GM19035 (cell line): ENCODE measurements at regions not wholly inside any gene's neighbourhood (a gene's known extent, or its start where the extent isn't known, plus 50 kb on each side); places are given as distances from the start of the nearest gene placed in this dataset.

ENCODE experiments used
- ATAC-seq: cut with Tn5 transposase; IDR thresholded peaks from one replicate; pipeline ENCODE4 v1.9.1; 2021; ENCODE audit not compliant: unreplicated experiment

DNA sequence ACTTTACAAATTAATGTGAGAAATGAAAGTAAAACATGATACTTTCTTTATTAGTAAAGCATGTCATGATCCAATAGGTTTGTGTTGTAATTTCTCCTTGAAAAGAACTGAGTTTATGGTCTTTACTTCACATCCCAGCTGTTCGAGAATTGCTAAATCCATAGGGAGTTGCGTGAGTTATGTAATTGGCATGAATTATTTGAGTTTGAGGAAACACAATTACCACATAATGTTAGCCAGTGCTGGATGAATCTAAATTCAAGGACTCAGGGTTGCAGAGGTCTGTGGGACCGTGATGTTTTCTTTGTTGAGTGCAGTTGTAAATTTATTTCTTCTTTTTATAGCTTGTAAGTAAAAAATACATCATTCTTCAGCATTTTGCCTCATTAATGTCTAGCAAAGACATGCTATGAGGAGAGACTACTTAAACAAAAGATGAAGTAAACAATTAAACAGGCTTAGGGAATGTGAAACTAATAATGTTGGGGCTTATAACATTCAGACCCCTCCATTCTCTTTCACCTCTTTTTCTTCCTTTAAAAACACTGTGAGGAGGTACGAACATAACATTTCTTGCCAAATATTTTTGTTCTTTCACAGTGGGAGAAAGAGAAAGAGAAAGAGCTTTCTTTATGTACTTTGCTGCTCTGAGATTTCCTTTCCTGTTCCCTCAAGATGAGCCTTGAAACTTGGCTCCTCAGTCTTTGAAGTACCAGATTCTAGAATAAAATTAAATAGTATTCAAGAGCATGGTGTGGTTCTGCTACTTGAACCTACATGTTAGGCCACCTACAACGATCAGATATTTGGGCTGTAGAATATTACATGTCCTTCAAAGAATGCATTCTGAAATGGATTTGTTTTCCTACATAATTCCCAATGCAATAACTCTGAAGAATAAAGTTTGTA is 159.6 kb upstream of the ANK2 start:
- ATAC-seq: peak; percentile 48

DNA sequence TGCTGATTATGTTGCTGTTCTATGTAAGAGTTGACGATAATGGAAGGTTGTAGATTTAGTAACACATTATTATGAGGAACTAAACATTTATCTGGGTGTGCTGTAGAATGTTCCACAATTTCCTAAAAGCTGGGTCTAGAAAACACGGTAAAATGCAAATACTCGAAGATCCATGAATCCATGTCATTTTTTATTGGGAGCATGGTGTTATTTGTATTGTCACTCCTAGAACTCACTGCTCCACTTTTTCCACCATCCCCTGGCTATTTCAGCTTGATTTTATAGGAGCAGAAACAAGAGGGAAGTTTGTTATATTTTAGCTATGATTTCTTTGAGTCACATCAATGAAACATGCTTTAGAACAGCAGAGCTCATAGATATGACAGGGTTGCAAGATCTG is 155.0 kb upstream of the ANK2 start:
- no peak for ATAC-seq

DNA sequence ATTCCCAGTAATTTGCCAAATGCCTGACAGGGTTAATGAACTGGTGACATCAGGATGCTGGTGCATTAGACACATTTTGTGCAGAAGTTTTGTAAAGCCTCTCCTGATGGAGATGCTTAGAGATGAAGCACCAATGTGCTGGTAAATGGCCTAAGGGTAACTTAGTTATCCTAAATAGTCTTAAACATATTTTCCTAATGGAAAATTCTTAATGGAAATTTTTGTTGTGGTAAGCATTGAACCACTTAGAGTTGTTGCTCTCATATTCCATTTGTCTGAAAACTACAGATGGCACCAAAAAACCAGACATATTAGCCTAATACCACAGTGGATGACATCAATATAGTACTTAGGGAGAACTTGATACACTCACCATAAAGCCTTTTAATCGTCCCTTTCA is 154.5 kb upstream of the ANK2 start:
- ATAC-seq: no peak

DNA sequence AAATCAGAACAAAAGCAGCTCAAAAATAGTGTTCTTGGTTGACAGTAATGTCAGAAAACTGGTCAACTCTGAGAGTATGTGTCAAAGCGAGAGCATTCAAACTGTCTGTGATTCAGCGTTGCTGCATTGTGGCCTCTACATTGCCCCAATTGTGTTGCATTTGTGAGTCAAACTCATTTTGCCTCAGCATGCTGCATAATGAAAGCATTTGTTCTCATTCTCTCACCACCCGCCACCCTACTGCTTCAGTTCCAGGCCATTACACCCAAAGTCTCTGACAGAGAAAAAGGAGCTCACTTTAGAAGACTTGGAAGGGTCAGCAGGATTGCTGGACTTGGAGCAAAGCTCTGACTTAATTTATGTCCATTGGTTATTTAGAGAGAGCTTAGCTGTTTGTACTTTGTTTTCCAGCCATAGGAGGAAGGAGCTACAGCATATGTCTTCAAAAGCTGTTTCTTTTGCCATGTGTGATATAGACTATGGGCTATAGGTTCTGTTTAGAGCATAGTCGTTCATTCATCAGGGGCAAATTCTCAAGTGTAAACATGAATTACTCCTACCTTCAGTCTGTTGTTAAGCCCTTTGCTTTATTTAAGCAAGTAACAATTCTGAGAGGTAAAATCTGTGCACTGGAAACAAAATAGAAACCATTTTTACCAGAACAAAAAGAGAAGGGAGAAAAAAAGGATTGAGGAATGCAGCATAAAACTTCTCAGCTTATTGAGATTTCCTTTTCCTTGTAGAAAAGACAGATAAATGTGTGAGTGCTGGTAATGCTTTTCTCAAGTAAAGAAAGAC is 153.4 kb upstream of the ANK2 start:
- peak; percentile 49 for ATAC-seq

DNA sequence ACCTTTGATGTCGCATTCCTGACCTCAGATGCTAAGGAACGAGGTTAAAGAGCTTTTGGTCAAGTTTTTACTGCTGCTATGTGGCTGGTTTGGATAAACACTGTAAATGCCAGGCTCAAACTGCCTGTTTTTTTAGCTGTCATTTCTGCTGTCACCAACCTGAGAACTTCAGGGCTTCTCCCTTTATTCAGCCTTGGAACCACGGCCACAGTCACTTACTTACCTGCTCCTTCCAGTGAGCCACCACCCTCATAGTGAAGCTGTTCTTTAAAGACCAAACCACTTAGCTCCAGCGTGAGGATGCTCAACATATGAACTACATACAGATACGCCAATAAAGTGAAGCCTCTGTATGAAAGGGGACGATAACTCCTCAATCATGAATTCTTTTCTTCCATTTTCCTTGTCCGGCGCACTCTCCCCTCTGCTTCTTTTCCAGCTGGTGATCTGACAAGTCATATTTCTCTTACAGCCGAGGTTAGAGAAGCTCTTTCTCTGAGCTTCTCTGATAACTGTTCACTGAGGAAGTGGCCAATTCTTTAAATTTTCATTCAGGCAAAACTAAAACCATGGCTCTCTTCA is 152.8 kb upstream of the ANK2 start:
- ATAC-seq: no peak

DNA sequence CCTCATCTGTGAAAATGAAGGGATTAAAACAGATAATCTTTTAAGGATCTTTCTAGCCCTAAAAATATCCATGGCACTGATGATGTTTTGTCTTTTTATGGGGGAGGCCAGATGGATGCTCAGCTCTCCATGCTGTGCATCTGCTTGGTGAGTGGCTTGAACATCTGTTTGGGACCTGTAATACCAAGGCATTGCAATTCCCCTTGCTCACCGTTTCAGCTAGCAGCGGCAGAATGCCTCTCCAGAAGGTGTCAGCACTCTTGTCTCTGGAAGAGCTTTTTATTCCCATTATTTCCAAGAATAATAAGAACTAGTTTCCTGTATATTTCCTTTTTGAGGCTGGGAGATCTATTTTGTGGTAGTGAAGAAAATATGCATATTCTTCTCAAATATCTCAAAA is 151.9 kb upstream of the ANK2 start:
- ATAC-seq: no peak

DNA sequence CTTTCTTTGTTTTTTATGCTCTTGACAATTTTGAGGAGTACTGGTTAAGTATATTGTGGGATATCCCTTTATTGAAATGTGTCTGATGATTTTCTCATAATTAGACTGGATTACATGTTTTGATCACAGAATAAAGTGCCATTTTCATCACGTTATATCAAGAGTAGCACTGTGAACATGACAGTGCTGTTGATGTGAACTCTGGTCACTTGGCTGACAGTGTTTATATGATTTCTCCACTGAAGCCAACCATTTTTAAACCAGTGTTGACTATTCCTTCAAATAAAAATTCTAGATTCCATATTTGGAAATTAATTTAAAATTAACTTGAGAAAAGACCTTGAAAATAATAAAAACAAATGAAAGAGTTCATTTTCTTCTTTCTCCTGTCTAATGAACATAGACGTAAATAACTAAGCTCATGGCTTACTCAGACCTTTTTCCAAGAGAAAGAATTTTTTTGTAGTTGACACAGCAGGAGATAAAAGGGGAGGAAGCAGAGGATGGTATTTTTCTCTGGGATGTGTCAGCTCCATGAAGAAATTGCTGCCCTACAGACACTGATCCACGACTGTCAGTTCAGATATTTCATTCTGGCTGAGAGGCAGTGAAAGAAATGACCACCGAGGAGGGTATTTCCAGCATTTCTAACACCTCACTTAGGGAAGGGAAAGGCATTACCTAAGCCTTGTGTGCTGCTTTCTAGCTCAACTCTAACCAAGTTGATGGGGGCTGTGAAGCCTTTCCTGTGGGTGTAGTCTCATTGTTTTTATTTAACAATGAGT is 150.9 kb upstream of the ANK2 start:
- no peak for ATAC-seq

DNA sequence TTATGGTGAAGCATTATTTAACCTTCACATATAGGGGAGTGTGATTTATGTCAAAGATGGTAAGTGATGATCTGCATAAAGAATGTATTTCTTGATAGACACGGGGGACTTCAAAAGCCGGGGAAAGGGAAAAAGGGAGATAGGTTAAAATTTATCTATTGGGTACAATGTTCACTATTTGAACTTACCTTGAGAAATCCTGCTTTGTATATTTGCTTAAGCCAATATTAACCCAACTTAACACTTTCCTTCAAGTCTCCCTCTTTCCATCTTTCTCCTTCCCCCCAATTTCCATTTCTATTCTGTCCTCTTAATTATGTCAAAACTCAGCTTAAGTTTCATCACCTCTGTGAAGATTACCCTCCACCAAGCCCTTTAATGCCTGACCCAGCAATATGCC is 149.0 kb upstream of the ANK2 start:
- no peak for ATAC-seq

DNA sequence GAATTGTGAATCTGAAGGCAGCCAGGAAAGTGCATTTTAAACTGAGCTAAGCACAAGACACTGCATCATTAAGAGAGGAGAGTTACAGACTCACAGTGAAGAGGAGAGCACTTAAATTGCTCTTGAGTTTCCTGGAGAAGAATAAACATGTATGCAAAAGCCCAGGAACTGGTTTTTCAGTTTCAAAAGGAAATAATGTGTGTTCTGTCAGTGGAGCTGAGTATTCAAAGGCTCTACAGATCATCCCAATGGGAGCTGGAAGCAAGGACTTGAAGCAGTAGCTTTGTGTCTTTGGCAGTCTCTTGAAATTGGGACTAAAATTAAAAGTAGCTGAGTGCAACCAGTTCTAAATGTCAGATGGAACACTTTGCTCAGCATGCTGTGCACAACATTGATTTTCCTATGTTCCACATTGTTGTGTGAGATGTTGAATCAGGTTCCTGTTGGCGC is 147.5 kb upstream of the ANK2 start:
- ATAC-seq: no peak

DNA sequence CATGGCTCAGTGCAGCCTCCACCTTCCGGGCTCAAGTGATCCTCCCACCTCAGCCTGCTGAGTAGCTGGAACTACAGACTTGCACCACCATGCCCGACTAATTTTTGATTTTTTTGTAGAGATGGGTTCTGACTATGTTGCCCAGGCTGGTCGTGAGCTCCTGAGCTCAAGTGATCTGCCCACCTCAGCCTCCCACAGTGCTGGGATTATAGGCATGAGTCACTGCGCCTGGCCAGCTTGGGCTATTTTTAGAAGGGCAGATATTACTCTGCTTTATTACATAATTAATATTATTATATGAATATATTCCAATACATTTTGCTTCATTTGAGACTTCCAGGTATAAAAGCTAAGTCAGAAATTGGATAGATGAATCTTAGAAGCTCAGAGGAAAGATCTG is 143.7 kb upstream of the ANK2 start:
- no peak for ATAC-seq

DNA sequence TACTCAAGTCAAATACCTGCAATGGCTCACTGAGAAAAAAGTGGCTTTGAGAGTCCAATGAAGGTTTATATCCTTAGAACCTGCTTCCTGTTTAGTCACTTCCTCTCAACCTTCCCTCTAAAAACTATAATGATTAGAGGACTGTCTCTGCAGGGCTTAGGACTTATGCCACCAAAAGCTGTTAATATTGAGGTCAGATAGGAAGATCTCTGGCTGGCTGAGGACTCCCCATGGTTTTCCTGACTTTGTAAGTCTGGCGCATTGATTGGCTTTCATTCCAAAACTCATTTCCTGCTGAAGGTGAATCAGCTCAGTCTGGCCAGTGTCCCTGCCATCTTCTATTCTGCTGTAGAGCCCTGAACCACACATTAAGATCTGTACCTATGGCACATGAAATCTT is 140.9 kb upstream of the ANK2 start:
- ATAC-seq: no peak

DNA sequence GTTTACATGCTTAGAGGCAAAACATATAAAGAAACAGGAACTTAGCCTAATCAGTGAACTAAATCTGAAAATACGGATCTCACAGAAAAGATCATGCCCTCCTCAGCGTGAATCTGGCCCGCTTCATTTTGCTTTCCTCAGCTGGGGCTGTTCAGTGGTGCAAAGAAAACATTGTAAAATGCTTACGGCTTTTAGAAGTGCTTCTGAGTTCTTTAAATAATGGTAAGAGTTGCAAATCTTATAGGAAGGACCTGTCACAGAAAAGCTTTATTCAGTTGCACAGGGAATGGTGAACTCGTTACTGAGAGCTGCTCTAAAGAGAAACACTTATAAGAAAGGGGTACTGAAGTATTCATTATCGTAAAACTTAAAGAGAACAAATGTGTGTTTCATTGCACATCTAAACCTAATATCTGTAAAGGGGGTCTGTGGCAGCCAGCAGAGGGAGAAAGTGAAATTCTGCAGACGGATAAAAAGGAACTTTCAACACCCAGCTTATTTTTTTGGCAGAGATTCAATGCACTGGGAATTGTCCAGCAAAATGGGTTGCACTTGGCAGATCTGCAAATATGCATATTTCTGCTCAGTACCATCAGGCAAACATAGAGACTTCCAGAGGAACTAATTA is 139.2 kb upstream of the ANK2 start:
- peak; percentile 48 for ATAC-seq

DNA sequence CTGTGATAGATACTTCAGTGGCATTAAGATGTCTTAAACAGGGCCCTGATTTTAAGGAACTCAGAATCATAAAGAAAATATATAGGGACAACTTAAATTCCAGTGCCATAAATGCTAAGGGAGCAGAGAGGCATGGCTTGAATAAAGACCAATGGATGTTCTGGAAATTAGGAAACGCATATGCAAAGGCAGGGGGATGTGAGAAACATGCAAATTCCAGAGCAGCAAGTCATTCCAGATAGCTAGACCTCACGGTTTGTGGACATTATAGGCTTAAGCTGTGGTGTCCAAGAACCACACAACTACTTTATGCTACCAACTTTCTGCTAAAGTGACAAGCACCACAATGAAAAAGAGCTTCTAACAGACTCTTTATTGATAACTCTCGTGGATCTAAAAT is 132.6 kb upstream of the ANK2 start:
- no peak for ATAC-seq

DNA sequence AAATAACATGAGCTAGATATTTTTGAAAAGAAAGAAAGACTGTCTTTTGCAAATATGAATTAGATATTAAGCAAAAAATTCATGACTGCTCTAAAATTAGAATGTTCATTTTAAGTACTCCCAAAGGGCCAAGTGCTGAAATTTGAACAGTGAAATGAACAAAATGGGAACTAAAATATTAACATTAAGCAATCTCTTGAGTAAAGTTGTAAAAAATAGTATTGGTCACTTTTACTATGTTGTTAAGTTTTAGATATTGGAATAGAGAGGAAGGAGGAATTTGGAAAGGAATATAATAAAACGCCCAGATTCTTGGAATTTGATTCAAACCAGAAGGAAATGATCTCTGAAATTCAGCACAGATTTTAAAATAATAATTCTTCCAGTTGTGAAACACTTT is 125.9 kb upstream of the ANK2 start:
- no peak for ATAC-seq

DNA sequence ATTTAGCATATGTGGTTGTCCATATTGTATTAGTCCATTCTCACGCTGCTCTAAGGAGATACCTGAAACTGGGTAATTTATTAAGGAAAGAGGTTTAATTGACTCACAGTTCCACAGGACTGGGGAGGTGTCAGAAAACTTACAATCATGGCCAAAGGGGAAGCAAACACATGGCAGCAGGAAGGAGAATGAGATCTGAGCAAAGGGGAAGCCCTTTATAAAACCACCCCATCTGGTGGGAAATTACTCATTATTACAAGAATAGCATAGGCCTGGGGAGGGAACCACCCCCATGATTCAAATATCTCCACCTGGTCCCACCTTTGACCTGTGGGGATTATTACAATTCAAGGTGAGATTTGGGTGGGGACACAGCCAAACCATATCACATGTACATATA is 122.6 kb upstream of the ANK2 start:
- ATAC-seq: no peak

DNA sequence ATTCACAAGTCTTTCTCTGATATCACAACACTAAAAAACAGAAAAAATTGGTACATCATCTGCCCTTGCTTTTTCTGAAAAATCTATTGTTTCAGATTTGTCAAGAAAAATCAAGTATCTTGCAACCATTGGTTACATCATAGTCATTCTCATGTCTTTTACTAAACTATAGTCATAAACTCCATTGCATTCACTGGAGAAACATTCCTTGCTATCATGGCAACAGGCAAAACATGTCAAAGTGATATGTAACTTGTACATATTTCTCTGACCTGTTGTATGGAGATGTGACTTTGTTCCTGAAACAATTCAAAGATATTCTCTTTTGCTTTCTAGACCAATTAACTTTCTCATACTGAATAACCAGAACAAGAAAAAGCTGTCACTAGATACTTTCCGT is 121.9 kb upstream of the ANK2 start:
- ATAC-seq: no peak

DNA sequence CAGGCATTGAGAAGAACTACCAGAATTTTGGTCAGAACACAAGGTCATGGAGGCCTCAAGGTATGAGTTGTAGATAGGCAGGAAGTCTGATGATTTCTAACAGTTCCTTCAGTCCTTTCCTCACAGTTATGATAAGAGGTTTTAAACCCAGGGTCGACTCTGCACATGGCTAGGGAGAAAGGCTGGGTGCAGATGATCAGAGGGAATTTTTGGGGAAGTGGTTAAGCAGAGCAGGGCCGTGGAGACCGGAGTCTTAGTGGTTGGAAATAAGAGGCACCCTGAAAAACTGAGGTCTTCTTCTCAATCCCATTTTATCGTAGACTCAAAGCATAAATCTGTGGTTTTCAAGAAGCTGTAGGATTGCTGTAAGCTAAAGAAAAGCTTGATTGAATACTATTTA is 118.5 kb upstream of the ANK2 start:
- ATAC-seq: no peak

DNA sequence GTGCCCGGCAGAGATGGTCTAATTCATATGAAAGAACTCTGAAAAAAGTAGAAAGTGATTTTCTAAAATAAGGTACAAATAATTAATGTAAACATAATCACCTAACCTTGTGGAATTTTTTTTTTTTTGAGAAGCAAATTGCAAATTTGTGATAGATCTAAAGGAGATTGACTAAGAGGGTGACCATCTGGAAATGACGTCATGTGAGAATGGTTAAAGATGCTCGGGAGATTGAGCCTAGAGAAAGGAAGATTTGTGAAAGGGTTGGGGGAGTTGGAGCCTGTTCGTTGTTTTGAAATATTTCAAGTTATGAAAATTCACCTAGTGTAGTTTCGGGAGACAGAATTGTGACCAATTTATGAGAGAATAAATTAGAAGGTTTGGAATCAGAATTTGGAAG is 115.7 kb upstream of the ANK2 start:
- ATAC-seq: no peak

DNA sequence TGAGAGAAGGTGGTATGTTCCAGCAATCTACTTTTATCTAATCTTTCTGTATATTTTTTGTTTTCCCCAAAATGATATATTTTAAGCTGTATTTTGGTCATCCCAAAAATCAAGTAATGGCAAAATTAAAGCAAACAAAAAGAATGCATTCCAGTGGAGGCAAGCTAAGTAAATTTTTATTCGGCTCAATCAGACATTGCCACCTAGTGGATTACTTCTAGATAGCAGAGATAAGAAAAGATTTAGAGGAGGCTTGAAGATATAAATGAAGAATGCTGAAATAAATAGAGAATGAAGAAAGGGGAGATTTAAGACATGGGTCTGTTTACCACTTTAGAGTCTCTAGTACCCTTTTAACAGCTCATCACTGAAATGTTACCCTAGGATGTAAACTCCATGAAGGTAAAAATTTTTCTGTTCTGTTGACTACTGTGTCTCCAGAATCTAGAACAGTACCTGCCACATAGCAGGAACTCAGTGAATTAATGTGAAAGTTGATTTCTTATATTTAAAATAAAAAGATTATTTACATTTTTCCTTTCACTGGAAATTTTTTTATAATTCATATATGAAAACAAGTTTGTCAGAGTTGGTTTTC is 110.9 kb upstream of the ANK2 start:
- peak; percentile 55 for ATAC-seq

DNA sequence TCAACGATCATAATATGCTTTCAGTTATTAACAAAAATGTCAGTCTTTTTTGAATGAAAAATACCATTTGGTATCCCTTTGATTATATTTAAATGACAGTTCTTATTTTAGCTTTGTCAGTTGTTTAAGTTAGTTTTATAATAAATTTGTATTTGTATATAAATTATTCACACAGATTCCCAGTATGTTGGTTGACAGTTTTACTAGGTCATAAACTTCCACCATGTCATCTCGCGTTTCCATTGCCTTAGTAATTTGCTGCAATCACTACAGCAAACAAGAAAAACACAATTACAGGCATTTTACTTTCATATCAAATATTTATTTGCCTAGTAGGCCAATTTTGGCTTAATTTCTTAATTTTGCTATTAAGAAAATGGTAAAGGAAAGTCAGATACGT is 109.6 kb upstream of the ANK2 start:
- ATAC-seq: no peak
